NT2/D1 (cell line): ENCODE measurements at regions not wholly inside any gene's neighbourhood (a gene's known extent, or its start where the extent isn't known, plus 50 kb on each side); places are given as distances from the start of the nearest gene placed in this dataset.

Experiments
- YY1 ChIP-seq: IDR thresholded peaks from 2 replicates; pipeline ENCODE4 v1.6.1; 2011; ENCODE audit not compliant: insufficient read length, insufficient read depth
- ZNF274 ChIP-seq: IDR thresholded peaks from 2 replicates; pipeline ENCODE4 v1.6.1; 2011; ENCODE audit warnings: mild to moderate bottlenecking, low read depth, low read length

GRCh38 chr10:123245264-123245663 lies 91.1 kb downstream of the BUB3 start:
- no peak for TF ChIP-seq ZNF274
- TF ChIP-seq YY1 = no peak
